Testis (tissue), 2 donors: ENCODE measurements at regions not wholly inside any gene's neighbourhood (a gene's known extent, or its start where the extent isn't known, plus 50 kb on each side); places are given as distances from the start of the nearest gene placed in this dataset.

ENCODE experiments used
- CTCF ChIP-seq, 3 experiments: fragments of 450-650 bp in 2 of 3; fragments of 200-600 bp in 1 of 3; sonication (generic) in 1 of 3; IDR thresholded peaks; one replicate each; pipeline ENCODE4 v1.5.1; 2016 to 2019; ENCODE audit warnings: antibody characterized with exemption in 3 of 3, mild to moderate bottlenecking in 2 of 3, moderate library complexity in 1 of 3
- POLR2A ChIP-seq: fragments of 450-650 bp; IDR thresholded peaks from one replicate; pipeline ENCODE4 v1.6.1; 2017; ENCODE audit warnings: antibody characterized with exemption, mild to moderate bottlenecking, moderate library complexity

- no peak for TF ChIP-seq CTCF (IDR thresholded peaks at IDR 0.05)
- TF ChIP-seq POLR2A, result no peak
Measured at GRCh38 chr3:68210635-68211034, 556.2 kb upstream of the SUCLG2 start.
